ENCODE measurements at regions not wholly inside any gene's neighbourhood (a gene's known extent, or its start where the extent isn't known, plus 50 kb on each side); places are given as distances from the start of the nearest gene placed in this dataset.
A peak's percentile ranks its signal among the peaks of the same experiment; 100 is the strongest.

GRCh38 chr2:20103530-20103929 is 52.1 kb upstream of the LAPTM4A start:
- CTCF ChIA-PET (ENCODE audit: low intra/inter-chr PET ratio), result interaction anchor here (0.7 kb wide), 1 partner anchor 85 kb away, joined by 3 read pairs; no protein-coding TSS in a partner anchor
- H3K27me3 ChIP-seq (ENCODE audit: control insufficient read depth in 2 of 2, insufficient read depth in 2 of 2, low read length in 2 of 2), result peaks cover 0 to 7% of the 10 kb centered on the region in 2 experiments; a peak in 1 of 5 replicates
- no peaks in the 10 kb centered on the region for H3K9me1 ChIP-seq (ENCODE audit: control insufficient read depth, insufficient read depth, low read length)
- intact Hi-C loops (cut with micrococcal nuclease) (loop anchor here (1.0 to 10.0 kb wide), 3 partner anchors 121 to 321 kb away; partner anchors contain the start of gene SDC1), in situ Hi-C loops (cut with MboI) (loop anchor here (5.0 kb wide), 1 partner anchor 141 kb away; no protein-coding TSS in a partner anchor)
- FAIRE-seq (no peak), DNase-seq (ENCODE audit: extremely low read depth in 1 of 4, low spot score in 3 of 4) (no peak), ATAC-seq (peak; percentile 44; the same call in 2 of the 3 replicates)
- no peak overlapping the region for H3K4me2 ChIP-seq (ENCODE audit: insufficient read depth, low read length)
- H3K4me1 ChIP-seq (replicated peaks in 1 of 2; ENCODE audit: control insufficient read depth in 2 of 2, insufficient read depth in 2 of 2, low read length in 2 of 2), result peaks cover 0 to 6% of the 10 kb centered on the region in 2 experiments; a peak in 2 of 5 replicates
- 10% methylated on average over 2 of the region's 2 CpGs for WGBS (ENCODE audit: insufficient coverage, low coverage, missing lambda C conversion rate)
- H3K9me3 ChIP-seq (replicated peaks; ENCODE audit: control insufficient read depth, insufficient read depth, low read depth, low read length), result no peaks in the 10 kb centered on the region; the same call in 1 of the 2 replicates
- H2AFZ ChIP-seq (ENCODE audit: low read depth, low read length), result no peak overlapping the region
- H3K9ac ChIP-seq (ENCODE audit: insufficient read depth in 1 of 2, low read depth in 2 of 2, low read length in 2 of 2), result no peak overlapping the region
- no peaks in the 10 kb centered on the region for H4K20me1 ChIP-seq (replicated peaks; ENCODE audit: control insufficient read depth, insufficient read depth, low read length)
- no peaks in the 10 kb centered on the region for H3K79me2 ChIP-seq (ENCODE audit: control insufficient read depth, insufficient read depth, low read length)
- no TSS peak for BruUV-seq (replicated peaks)
- POLR2A ChIA-PET, result interaction anchor here (0.6 kb wide), 1 partner anchor 28 kb away, joined by 3 read pairs; no protein-coding TSS in a partner anchor
- no peak overlapping the region for H3K27ac ChIP-seq (ENCODE audit: extremely low read depth, low read depth, low read length)
- no peaks in the 10 kb centered on the region for H3K36me3 ChIP-seq (ENCODE audit: control insufficient read depth, insufficient read depth, low read length)
- H3K4me3 ChIP-seq, result no peak overlapping the region
- TF ChIP-seq CC2D1A (IDR thresholded peaks at IDR 0.05) (no peak), TBL1XR1 (IDR thresholded peaks at IDR 0.05; ENCODE audit: low read length in 2 of 2) (no peak), ZNF436 (CRISPR knock-in tag; IDR thresholded peaks at IDR 0.05) (no peak), CEBPB (tag; IDR thresholded peaks at IDR 0.05) (peak; percentile 37), SLC30A9 (CRISPR knock-in tag; IDR thresholded peaks at IDR 0.05) (no peak), RAD21 (CRISPR knock-in tag; conservative IDR thresholded peaks at IDR 0.05 in 1 of 2, IDR thresholded peaks at IDR 0.05 in 1 of 2) (peak in 1 of 2 experiments; percentile 63; a peak in 2 of 4 replicates)
- TF ChIP-seq, protein P1, sequence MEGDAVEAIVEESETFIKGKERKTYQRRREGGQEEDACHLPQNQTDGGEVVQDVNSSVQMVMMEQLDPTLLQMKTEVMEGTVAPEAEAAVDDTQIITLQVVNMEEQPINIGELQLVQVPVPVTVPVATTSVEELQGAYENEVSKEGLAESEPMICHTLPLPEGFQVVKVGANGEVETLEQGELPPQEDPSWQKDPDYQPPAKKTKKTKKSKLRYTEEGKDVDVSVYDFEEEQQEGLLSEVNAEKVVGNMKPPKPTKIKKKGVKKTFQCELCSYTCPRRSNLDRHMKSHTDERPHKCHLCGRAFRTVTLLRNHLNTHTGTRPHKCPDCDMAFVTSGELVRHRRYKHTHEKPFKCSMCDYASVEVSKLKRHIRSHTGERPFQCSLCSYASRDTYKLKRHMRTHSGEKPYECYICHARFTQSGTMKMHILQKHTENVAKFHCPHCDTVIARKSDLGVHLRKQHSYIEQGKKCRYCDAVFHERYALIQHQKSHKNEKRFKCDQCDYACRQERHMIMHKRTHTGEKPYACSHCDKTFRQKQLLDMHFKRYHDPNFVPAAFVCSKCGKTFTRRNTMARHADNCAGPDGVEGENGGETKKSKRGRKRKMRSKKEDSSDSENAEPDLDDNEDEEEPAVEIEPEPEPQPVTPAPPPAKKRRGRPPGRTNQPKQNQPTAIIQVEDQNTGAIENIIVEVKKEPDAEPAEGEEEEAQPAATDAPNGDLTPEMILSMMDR (IDR thresholded peaks at IDR 0.05 in 2 of 3, conservative IDR thresholded peaks at IDR 0.05 in 1 of 3; ENCODE audit: insufficient read depth in 2 of 3, low read depth in 1 of 3, low read length in 3 of 3), result peak in 2 of 3 experiments; percentile 21 to 49; a peak in 3 of 6 replicates

Measured in K562 (cell line).